ENCODE measurements at regions not wholly inside any gene's neighbourhood (a gene's known extent, or its start where the extent isn't known, plus 50 kb on each side); places are given as distances from the start of the nearest gene placed in this dataset.

- no peak overlapping the region for H4K8ac ChIP-seq (ENCODE audit: extremely low read depth, insufficient read depth, low read length)
- WGBS, 2 experiments (ENCODE audit: extremely low coverage in 1 of 2, insufficient coverage in 1 of 2, insufficient read length in 1 of 2, insufficient replicate concordance in 2 of 2, low coverage in 1 of 2, low lambda C conversion rate in 2 of 2, missing lambda C conversion rate in 1 of 2): 85% methylated on average over 13 of the region's 14 CpGs; no CpG with 5 or more reads in 1 of the 2 experiments
- TF ChIP-seq SIRT6 (IDR thresholded peaks at IDR 0.05; ENCODE audit: low read length) (no peak), E2F6 (IDR thresholded peaks at IDR 0.05) (no peak)
- H3K79me2 ChIP-seq (ENCODE audit: control insufficient read depth in 1 of 2, insufficient read depth in 2 of 2, low read length in 2 of 2): no peaks in the 10 kb centered on the region
- no peaks in the 10 kb centered on the region for H3K36me3 ChIP-seq (ENCODE audit: control insufficient read depth in 2 of 4, insufficient read depth in 4 of 4, low read length in 3 of 4)
- H3K27me3 ChIP-seq (replicated peaks in 1 of 4; ENCODE audit: control insufficient read depth in 3 of 4, extremely low read depth in 1 of 4, insufficient read depth in 3 of 4, low read length in 3 of 4): no peaks in the 10 kb centered on the region
- H2BK20ac ChIP-seq (ENCODE audit: low read length): no peak overlapping the region
- no peak overlapping the region for H2BK120ac ChIP-seq (replicated peaks; ENCODE audit: low read depth, low read length)
- H2AFZ ChIP-seq (ENCODE audit: low read length): no peak overlapping the region
- H3K79me1 ChIP-seq (ENCODE audit: low read depth, low read length): no peaks in the 10 kb centered on the region
- H3K23ac ChIP-seq (ENCODE audit: insufficient read length): no peak overlapping the region
- H3K4ac ChIP-seq (replicated peaks; ENCODE audit: insufficient read length, low read depth, low read length): no peak overlapping the region
- no peak overlapping the region for H4K5ac ChIP-seq (ENCODE audit: insufficient read length, low read depth, low read length)
- FAIRE-seq (no peak), DNase-seq (ENCODE audit: low read depth in 1 of 2, low spot score in 2 of 2) (no peak)
- no peak overlapping the region for H2BK5ac ChIP-seq (ENCODE audit: low read depth, low read length)
- no peak overlapping the region for H3K27ac ChIP-seq (ENCODE audit: low read depth, low read length)
- H3K9ac ChIP-seq (replicated peaks in 1 of 4; ENCODE audit: extremely low read depth in 1 of 4, low read depth in 3 of 4, low read length in 3 of 4): no peak overlapping the region
- H3K4me1 ChIP-seq (replicated peaks in 1 of 4; ENCODE audit: control insufficient read depth in 3 of 4, insufficient read depth in 4 of 4, low read length in 3 of 4): no peaks in the 10 kb centered on the region; a peak in 1 of 7 replicates
- H3K4me2 ChIP-seq (ENCODE audit: insufficient read depth in 1 of 2, low read depth in 2 of 2, low read length in 2 of 2): no peak overlapping the region
- H3K56ac ChIP-seq (replicated peaks; ENCODE audit: insufficient read length, low read depth, low read length): no peak overlapping the region
- H2BK15ac ChIP-seq (ENCODE audit: low read length): no peak overlapping the region
- H2BK12ac ChIP-seq (ENCODE audit: low read depth, low read length): no peak overlapping the region
- H3K4me3 ChIP-seq (ENCODE audit: extremely low read depth in 1 of 4, insufficient read depth in 2 of 4, low read depth in 3 of 4, low read length in 4 of 4): no peak overlapping the region
- H3K14ac ChIP-seq (ENCODE audit: insufficient read length): no peak overlapping the region
- POLR2A ChIA-PET (ENCODE audit: partially characterized antibody): no interaction called here
- H4K91ac ChIP-seq (replicated peaks; ENCODE audit: insufficient read length, low read length): no peak overlapping the region
- no peaks in the 10 kb centered on the region for H4K20me1 ChIP-seq (replicated peaks in 1 of 2; ENCODE audit: control insufficient read depth in 1 of 2, insufficient read depth in 2 of 2, low read length in 2 of 2)
- no peaks in the 10 kb centered on the region for H3K23me2 ChIP-seq (ENCODE audit: low read depth, low read length)
- H3K18ac ChIP-seq (ENCODE audit: extremely low read depth, low read length): no peak overlapping the region
- H3K9me3 ChIP-seq (ENCODE audit: insufficient read depth in 2 of 2, low read depth in 1 of 2, low read length in 1 of 2): no peaks in the 10 kb centered on the region
- no peak overlapping the region for H2AK5ac ChIP-seq (ENCODE audit: low read depth, low read length)
- CTCF ChIA-PET (ENCODE audit: partially characterized antibody): interaction anchor here (0.7 to 1.9 kb wide), 5 partner anchors 8 to 179 kb away, joined by 3 to 4 read pairs (median 4); no protein-coding TSS in a partner anchor
Observed at GRCh38 chr2:15818318-15818753, 122.0 kb upstream of the MYCN start.
